ENCODE measurements at regions not wholly inside any gene's neighbourhood (a gene's known extent, or its start where the extent isn't known, plus 50 kb on each side); places are given as distances from the start of the nearest gene placed in this dataset.

DNA sequence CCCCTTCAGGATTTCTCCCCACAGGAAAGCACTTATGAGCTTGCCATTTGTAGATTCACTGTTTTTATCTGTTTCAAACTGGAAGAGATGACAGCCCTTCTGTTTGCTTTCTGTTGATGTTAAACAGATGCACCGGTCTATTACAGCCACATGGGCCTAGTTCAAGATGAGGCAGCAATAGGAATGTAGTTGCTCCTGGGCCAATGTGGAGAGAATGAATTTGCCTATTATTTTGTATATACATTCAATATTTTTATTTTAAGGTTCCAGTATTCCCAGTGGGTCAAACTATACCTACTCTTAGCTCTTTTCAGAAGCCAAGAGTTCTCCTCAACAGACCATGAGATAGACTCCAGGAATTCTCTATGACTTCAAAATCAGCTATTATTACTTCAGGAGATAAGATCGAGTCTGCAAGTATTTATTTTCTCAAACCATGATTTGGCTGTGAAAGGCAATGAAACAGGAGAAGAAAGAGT lies 461.6 kb downstream of the RASEF start:
- Histone ChIP-seq H3K27ac (ENCODE audit: insufficient read length, low read depth, low read length) (no peak overlapping the region), H3K23ac (ENCODE audit: insufficient read length, low read depth, low read length) (no peak overlapping the region), H2AFZ (ENCODE audit: low read length) (no peak overlapping the region), H3K79me2 (ENCODE audit: insufficient read depth, low read length) (no peaks in the 10 kb centered on the region), H2BK5ac (ENCODE audit: insufficient read length, low read length) (no peak overlapping the region), H3K4ac (ENCODE audit: low read depth, low read length) (no peak overlapping the region), H3K9ac (ENCODE audit: extremely low read depth, insufficient read length, low read length) (no peak overlapping the region), H3K79me1 (ENCODE audit: insufficient read depth, low read depth, low read length, poor library complexity, severe bottlenecking) (no peaks in the 10 kb centered on the region), H2BK12ac (ENCODE audit: insufficient read length, low read depth, low read length) (no peak overlapping the region), H3T11ph (ENCODE audit: low read length) (no peak overlapping the region), H3K14ac (ENCODE audit: insufficient read depth, low read length) (no peak overlapping the region), H2BK15ac (ENCODE audit: low read depth, low read length) (no peak overlapping the region), H3K4me2 (ENCODE audit: insufficient read depth, insufficient read length, low read length) (no peak overlapping the region), H4K91ac (ENCODE audit: insufficient read length, low read depth, low read length) (no peak overlapping the region), H3K23me2 (ENCODE audit: insufficient read length, low read depth, low read length, poor library complexity, severe bottlenecking) (no peaks in the 10 kb centered on the region), H4K20me1 (ENCODE audit: control insufficient read depth, insufficient read depth, insufficient read length) (no peaks in the 10 kb centered on the region), H3K27me3 (ENCODE audit: insufficient read depth, low read length) (no peaks in the 10 kb centered on the region), H2AK5ac (ENCODE audit: insufficient read length, low read length) (no peak overlapping the region), H2BK120ac (ENCODE audit: low read depth, low read length, poor library complexity, severe bottlenecking) (no peak overlapping the region), H3K56ac (ENCODE audit: insufficient read length, low read depth, low read length) (no peak overlapping the region), H2BK20ac (ENCODE audit: low read depth, low read length, poor library complexity, severe bottlenecking) (no peak overlapping the region), H3K4me1 (ENCODE audit: insufficient read depth, low read length) (no peaks in the 10 kb centered on the region), H4K8ac (replicated peaks; ENCODE audit: insufficient read length, low read depth, low read length) (no peak overlapping the region), H3K9me3 (ENCODE audit: control insufficient read depth, low read depth, low read length) (no peaks in the 10 kb centered on the region), H4K5ac (ENCODE audit: insufficient read length, low read depth, low read length) (no peak overlapping the region), H3K18ac (ENCODE audit: insufficient read length, low read depth, low read length) (no peak overlapping the region)
- no peak for DNase-seq
- H3K27me3 Mint-ChIP-seq (ENCODE audit: low read depth), result no peaks in the 10 kb centered on the region
- no CpG with 5 or more reads among the region's 2 CpGs for WGBS (ENCODE audit: extremely low coverage, insufficient read length, low lambda C conversion rate)
- H3K9me3 Mint-ChIP-seq, result no peaks in the 10 kb centered on the region
- H3K4me1 Mint-ChIP-seq, result no peaks in the 10 kb centered on the region
- H3K4me3 Mint-ChIP-seq, result no peak overlapping the region
- TF ChIP-seq CTCF (conservative IDR thresholded peaks at IDR 0.05), result no peak
- H3K36me3 Mint-ChIP-seq (ENCODE audit: insufficient read depth in 1 of 3, low read depth in 3 of 3), result no peaks in the 10 kb centered on the region
- H3K27ac Mint-ChIP-seq, result no peak overlapping the region; a peak in 1 of 7 replicates
